Endothelial cell of umbilical vein (primary cell): ENCODE measurements at regions not wholly inside any gene's neighbourhood (a gene's known extent, or its start where the extent isn't known, plus 50 kb on each side); places are given as distances from the start of the nearest gene placed in this dataset.

Experiments used
- BruUV-seq: library from RNA; stranded (reverse); fragments of 400-500 nt; replicated peaks from 2 replicates; lab custom pipeline; 2021; lab: Mats Ljungman, UMichigan
- CTCF ChIA-PET: fragments of 300-600, 350-600 bp; sonication (Branson Sonifier 250); formaldehyde crosslinking; loops from one replicate; lab custom pipeline; 2021; ENCODE audit warnings: antibody characterized with exemption, inconsistent platforms; lab: Charles Lee
- POLR2A ChIA-PET: fragments of 300-600, 350-600 bp; sonication (Branson Sonifier 250); formaldehyde crosslinking; loops from one replicate; lab custom pipeline; 2021; ENCODE audit warnings: antibody characterized with exemption, inconsistent platforms; lab: Charles Lee
- DNase-seq: peaks from one replicate; pipeline ENCODE4 v3.0.0-alpha.2; 2011; ENCODE audit warnings: low read depth, low spot score
- FAIRE-seq: peaks from 2 replicates; lab custom pipeline; 2011; peaks lifted over from hg19 to GRCh38; lab: Jason Lieb, UNC
- H2AFZ ChIP-seq: 2 replicates; pipeline ENCODE4 v1.6.0; 2012; ENCODE audit warnings: low read depth, low read length, control low read depth, inconsistent platforms
- H3K27ac ChIP-seq: 2 replicates; pipeline ENCODE4 v1.5.1; 2011; ENCODE audit warnings: low read depth, mild to moderate bottlenecking, control low read depth, low read length, moderate library complexity; ENCODE audit not compliant: insufficient read depth
- H3K27me3 ChIP-seq, 2 experiments: 2 replicates each; pipeline versions ENCODE4 v1.6.0 to v1.6.1; 2011; ENCODE audit warnings: low read length in 2 of 2, mixed read lengths in 1 of 2; ENCODE audit not compliant: control insufficient read depth in 2 of 2, insufficient read depth in 2 of 2
- H3K36me3 ChIP-seq, 2 experiments: 2 replicates in 1 of 2; 3 replicates in 1 of 2; pipeline ENCODE4 v1.5.1; 2011; ENCODE audit warnings: low read length in 2 of 2, mild to moderate bottlenecking in 1 of 2, moderate library complexity in 1 of 2; ENCODE audit not compliant: control insufficient read depth in 2 of 2, insufficient read depth in 2 of 2; ENCODE audit errors: extremely low read depth in 1 of 2
- H3K4me1 ChIP-seq: 3 replicates; pipeline ENCODE4 v1.5.1; 2011; ENCODE audit warnings: mild to moderate bottlenecking, low read length; ENCODE audit not compliant: control insufficient read depth, insufficient read depth; ENCODE audit errors: extremely low read depth
- H3K4me2 ChIP-seq: 2 replicates; pipeline ENCODE4 v1.6.1; 2011; ENCODE audit warnings: low read length, control low read depth, mixed read lengths; ENCODE audit not compliant: insufficient read depth
- H3K4me3 ChIP-seq, 3 experiments: fragments of 200-600 bp in 1 of 3; sonication (generic), shearing (Covaris generic) in 1 of 3; replicated peaks in 1 of 3; 2 replicates each; pipeline ENCODE4 v1.5.1; 2011 to 2016; ENCODE audit warnings: control low read depth in 3 of 3, low read length in 3 of 3, mild to moderate bottlenecking in 2 of 3, inconsistent platforms in 1 of 3, low read depth in 1 of 3, moderate library complexity in 1 of 3; ENCODE audit not compliant: insufficient read depth in 1 of 3
- H3K79me2 ChIP-seq: 2 replicates; pipeline ENCODE4 v1.6.0; 2012; ENCODE audit warnings: low read length, inconsistent platforms; ENCODE audit not compliant: control insufficient read depth, insufficient read depth
- H3K9ac ChIP-seq: replicated peaks from 2 replicates; pipeline ENCODE3; 2011; ENCODE audit warnings: low read length, control low read depth; ENCODE audit not compliant: insufficient read depth; ENCODE audit errors: extremely low read depth
- H3K9me1 ChIP-seq: replicated peaks from 3 replicates; pipeline ENCODE4 v1.6.0; 2011; ENCODE audit warnings: mild to moderate bottlenecking, low read length; ENCODE audit not compliant: control insufficient read depth, insufficient read depth; ENCODE audit errors: extremely low read depth
- H3K9me3 ChIP-seq: replicated peaks from 2 replicates; pipeline ENCODE4 v1.5.1; 2012; ENCODE audit warnings: low read length, inconsistent platforms; ENCODE audit not compliant: control insufficient read depth, insufficient read depth
- H4K20me1 ChIP-seq: replicated peaks from 2 replicates; pipeline ENCODE3; 2011; ENCODE audit warnings: mild to moderate bottlenecking, low read length; ENCODE audit not compliant: control insufficient read depth, insufficient read depth; ENCODE audit errors: extremely low read depth
- EZH2 ChIP-seq: IDR thresholded peaks from 2 replicates; pipeline ENCODE4 v1.6.1; 2012; ENCODE audit warnings: borderline replicate concordance, low read depth, mild to moderate bottlenecking, moderate library complexity, low read length, inconsistent platforms; ENCODE audit not compliant: severe bottlenecking
- FOS ChIP-seq: IDR thresholded peaks from 2 replicates; pipeline ENCODE4 v1.6.1; 2011; ENCODE audit warnings: mild to moderate bottlenecking, low read length, moderate library complexity, borderline replicate concordance; ENCODE audit not compliant: insufficient read depth
- GATA2 ChIP-seq: IDR thresholded peaks from 2 replicates; pipeline ENCODE4 v1.7.0; 2011; ENCODE audit warnings: low read depth, mild to moderate bottlenecking, moderate library complexity, mixed read lengths, low read length; ENCODE audit not compliant: insufficient read length, insufficient read depth
- JUN ChIP-seq: IDR thresholded peaks from 2 replicates; pipeline ENCODE4 v1.6.1; 2011; ENCODE audit warnings: borderline replicate concordance, low read depth; ENCODE audit not compliant: insufficient read length, insufficient read depth
- MYC ChIP-seq: IDR thresholded peaks from one replicate; pipeline ENCODE4 v1.6.1; 2011; ENCODE audit warnings: mild to moderate bottlenecking, low read depth, low read length
- POLR2A ChIP-seq: IDR thresholded peaks from 2 replicates; pipeline ENCODE4 v1.6.1; 2012; ENCODE audit warnings: low read depth, mild to moderate bottlenecking, control low read depth, low read length
- POLR2AphosphoS5 ChIP-seq: IDR thresholded peaks from 2 replicates; pipeline ENCODE4 v1.6.1; 2012; ENCODE audit warnings: low read depth, mild to moderate bottlenecking, control low read depth, low read length, moderate library complexity; ENCODE audit not compliant: insufficient read depth
- dilution Hi-C: fragments of 300-500 bp; cut with MboI; formaldehyde crosslinking; loops from one replicate; pipeline ENCODE4 v1.15.0; 2019; ENCODE audit warnings: low sequenced_read_pairs; ENCODE audit not compliant: extremely low pct_ligation_motif_present
- intact Hi-C: fragments of 100-400 bp; cut with micrococcal nuclease; formaldehyde crosslinking; loops from one replicate; pipeline ENCODE4 v1.10.0; 2022
- TF ChIP-seq, protein P1 (sequence below), 2 donors: IDR thresholded peaks; 1 replicate in 1 of 2; 2 replicates in 1 of 2; pipeline ENCODE4 v1.5.1; 2011; ENCODE audit warnings: low read length in 2 of 2, mild to moderate bottlenecking in 2 of 2, moderate library complexity in 2 of 2, control low read depth in 1 of 2, inconsistent platforms in 1 of 2, low read depth in 1 of 2; ENCODE audit not compliant: insufficient read depth in 1 of 2; ENCODE audit errors: extremely low read depth in 1 of 2
- TF ChIP-seq, protein P2 (sequence below): IDR thresholded peaks from 2 replicates; pipeline ENCODE4 v1.6.1; 2011; ENCODE audit not compliant: insufficient read depth, insufficient read length

DNA sequence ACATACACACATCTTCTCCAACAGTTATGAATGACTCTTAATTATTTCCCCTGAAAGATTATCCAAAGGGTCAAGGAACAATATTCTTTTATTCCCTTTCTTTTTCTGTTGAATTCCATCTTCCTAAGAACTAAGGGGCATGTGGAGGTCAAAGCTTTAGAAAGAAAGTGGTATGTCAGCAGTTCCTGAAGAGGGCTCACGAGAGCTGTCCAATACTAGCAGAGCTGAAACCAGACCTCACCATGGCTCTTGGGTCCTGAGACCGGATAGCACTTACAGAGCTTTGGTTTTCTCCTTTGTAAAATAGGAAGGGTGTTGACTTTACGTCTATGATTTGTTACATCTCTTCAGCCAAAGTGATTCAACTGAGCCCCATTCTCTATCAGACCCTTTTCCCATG, 109.8 kb upstream of the FREM2 start:
- Histone ChIP-seq H3K79me2 (no peaks in the 10 kb centered on the region), H2AFZ (no peak overlapping the region), H3K36me3 (no peaks in the 10 kb centered on the region), H3K4me2 (no peak overlapping the region), H4K20me1 (no peaks in the 10 kb centered on the region), H3K27ac (no peak overlapping the region), H3K9me1 (no peaks in the 10 kb centered on the region), H3K4me3 (no peak overlapping the region), H3K9me3 (no peaks in the 10 kb centered on the region), H3K9ac (no peak overlapping the region), H3K4me1 (no peaks in the 10 kb centered on the region), H3K27me3 (no peaks in the 10 kb centered on the region)
- ChIA-PET POLR2A (no interaction called here), CTCF (interaction anchor here (1.0 kb wide), 1 partner anchor 707 kb away, joined by 3 read pairs; no protein-coding TSS in a partner anchor)
- dilution Hi-C loops (no loop called here), intact Hi-C loops (no loop called here)
- no TSS peak for BruUV-seq
- TF ChIP-seq GATA2: no peak
- TF ChIP-seq MYC: no peak
- TF ChIP-seq, protein P1, sequence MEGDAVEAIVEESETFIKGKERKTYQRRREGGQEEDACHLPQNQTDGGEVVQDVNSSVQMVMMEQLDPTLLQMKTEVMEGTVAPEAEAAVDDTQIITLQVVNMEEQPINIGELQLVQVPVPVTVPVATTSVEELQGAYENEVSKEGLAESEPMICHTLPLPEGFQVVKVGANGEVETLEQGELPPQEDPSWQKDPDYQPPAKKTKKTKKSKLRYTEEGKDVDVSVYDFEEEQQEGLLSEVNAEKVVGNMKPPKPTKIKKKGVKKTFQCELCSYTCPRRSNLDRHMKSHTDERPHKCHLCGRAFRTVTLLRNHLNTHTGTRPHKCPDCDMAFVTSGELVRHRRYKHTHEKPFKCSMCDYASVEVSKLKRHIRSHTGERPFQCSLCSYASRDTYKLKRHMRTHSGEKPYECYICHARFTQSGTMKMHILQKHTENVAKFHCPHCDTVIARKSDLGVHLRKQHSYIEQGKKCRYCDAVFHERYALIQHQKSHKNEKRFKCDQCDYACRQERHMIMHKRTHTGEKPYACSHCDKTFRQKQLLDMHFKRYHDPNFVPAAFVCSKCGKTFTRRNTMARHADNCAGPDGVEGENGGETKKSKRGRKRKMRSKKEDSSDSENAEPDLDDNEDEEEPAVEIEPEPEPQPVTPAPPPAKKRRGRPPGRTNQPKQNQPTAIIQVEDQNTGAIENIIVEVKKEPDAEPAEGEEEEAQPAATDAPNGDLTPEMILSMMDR (IDR thresholded peaks at IDR 0.05; ENCODE audit: extremely low read depth in 1 of 2, insufficient read depth in 1 of 2, low read depth in 1 of 2, low read length in 2 of 2): no peak
- no peak for TF ChIP-seq EZH2
- TF ChIP-seq, protein P2, sequence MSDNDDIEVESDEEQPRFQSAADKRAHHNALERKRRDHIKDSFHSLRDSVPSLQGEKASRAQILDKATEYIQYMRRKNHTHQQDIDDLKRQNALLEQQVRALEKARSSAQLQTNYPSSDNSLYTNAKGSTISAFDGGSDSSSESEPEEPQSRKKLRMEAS: no peak
- TF ChIP-seq POLR2AphosphoS5: no peak
- TF ChIP-seq POLR2A: no peak
- no peak for TF ChIP-seq JUN
- no peak for TF ChIP-seq FOS
- DNase-seq (no peak), FAIRE-seq (no peak)
